Glutamatergic neuron (in vitro differentiated cells): ENCODE measurements at regions not wholly inside any gene's neighbourhood (a gene's known extent, or its start where the extent isn't known, plus 50 kb on each side); places are given as distances from the start of the nearest gene placed in this dataset.
"Not testable (repeated sequence)": the region's sequence is repeated elsewhere in the genome, so short reads cannot be mapped to it uniquely, and the experiment has no call there.

ENCODE experiments used
- DNase-seq: peaks from one replicate; pipeline ENCODE4 v3.0.0; 2022
- H3K27ac Mint-ChIP-seq: one replicate; pipeline ENCODE4 v1.8.0; 2020; ENCODE audit warnings: mild to moderate bottlenecking, mixed read lengths, inconsistent platforms; ENCODE audit not compliant: unreplicated experiment
- H3K27me3 Mint-ChIP-seq: one replicate; pipeline ENCODE4 v1.8.0; 2020; ENCODE audit warnings: mild to moderate bottlenecking, moderate library complexity, mixed read lengths, inconsistent platforms; ENCODE audit not compliant: unreplicated experiment
- H3K36me3 Mint-ChIP-seq: one replicate; pipeline ENCODE4 v1.8.0; 2020; ENCODE audit warnings: mild to moderate bottlenecking, mixed read lengths, inconsistent platforms; ENCODE audit not compliant: unreplicated experiment
- H3K4me1 Mint-ChIP-seq: one replicate; pipeline ENCODE4 v1.8.0; 2020; ENCODE audit warnings: mild to moderate bottlenecking, low read depth, mixed read lengths, inconsistent platforms; ENCODE audit not compliant: unreplicated experiment
- H3K4me3 Mint-ChIP-seq: one replicate; pipeline ENCODE4 v1.8.0; 2020; ENCODE audit warnings: mild to moderate bottlenecking, mixed read lengths, inconsistent platforms; ENCODE audit not compliant: unreplicated experiment
- H3K9me3 Mint-ChIP-seq: one replicate; pipeline ENCODE4 v1.8.0; 2020; ENCODE audit warnings: mild to moderate bottlenecking, moderate library complexity, mixed read lengths, inconsistent platforms; ENCODE audit not compliant: unreplicated experiment
- CTCF ChIP-seq: fragments of 200-600 bp; sonication (generic); IDR thresholded peaks from one replicate; pipeline ENCODE4 v1.5.0; 2021; ENCODE audit not compliant: partially characterized antibody, unreplicated experiment

- not testable (repeated sequence) for H3K4me1 Mint-ChIP-seq
Measured at GRCh38 chr9:65454034-65454433, 169.0 kb upstream of the FOXD4L5 start.

DNA sequence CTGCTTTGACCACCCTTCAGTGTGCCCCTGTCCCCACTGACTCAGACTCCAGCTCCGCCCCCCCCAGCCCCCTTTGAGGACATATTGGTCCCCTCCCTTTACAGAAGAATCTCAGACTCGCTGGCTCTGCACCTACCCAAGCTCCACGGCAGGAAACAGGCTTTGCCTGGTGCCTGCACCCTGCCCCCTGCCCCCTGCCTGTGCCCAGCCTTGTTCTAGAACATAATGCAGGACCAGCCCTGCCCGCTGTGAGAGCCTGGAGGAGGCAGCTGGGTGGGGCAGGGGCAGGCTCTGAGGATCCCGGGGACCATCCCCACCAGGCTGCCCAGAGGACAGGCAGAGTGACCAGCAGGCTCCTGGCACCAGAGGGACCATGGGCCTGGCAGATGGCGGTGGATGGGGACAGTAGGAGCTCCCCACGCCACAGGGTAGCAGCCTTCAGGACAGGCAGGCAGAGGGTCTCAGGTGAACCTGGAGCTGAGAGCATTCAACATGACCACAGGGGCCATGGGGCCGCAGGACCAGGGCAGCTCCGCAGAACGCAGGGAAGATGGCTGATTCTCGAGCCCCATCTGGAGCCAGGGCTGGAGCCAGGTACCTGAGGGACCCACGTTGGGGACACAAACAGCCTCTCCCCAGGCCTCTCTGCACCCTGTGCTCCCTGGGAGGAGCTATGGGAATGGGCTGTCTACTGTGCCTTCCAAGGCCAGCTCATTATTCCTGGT lies 165.0 kb upstream of the FOXD4L5 start:
- not testable (repeated sequence) for DNase-seq, H3K4me1 Mint-ChIP-seq, H3K27ac Mint-ChIP-seq, H3K4me3 Mint-ChIP-seq, H3K36me3 Mint-ChIP-seq
- Mint-ChIP-seq H3K9me3 (peaks cover 26% of the 10 kb centered on the region), H3K27me3 (peaks cover 19% of the 10 kb centered on the region)

More at GRCh38 chr9:65454034-65454433, 169.0 kb upstream of the FOXD4L5 start:
- H3K36me3 Mint-ChIP-seq, H3K4me3 Mint-ChIP-seq, DNase-seq, H3K27ac Mint-ChIP-seq: not testable (repeated sequence)
- peaks cover 27% of the 10 kb centered on the region for H3K9me3 Mint-ChIP-seq
- H3K27me3 Mint-ChIP-seq = peaks cover 24% of the 10 kb centered on the region

GRCh38 chr9:65449423-65449822 lies 164.4 kb upstream of the FOXD4L5 start:
- Mint-ChIP-seq H3K4me1 (no peaks in the 10 kb centered on the region), H3K36me3 (peaks cover 4% of the 10 kb centered on the region), H3K27me3 (peaks cover 18% of the 10 kb centered on the region), H3K27ac (no peak overlapping the region), H3K9me3 (peaks cover 25% of the 10 kb centered on the region), H3K4me3 (no peak overlapping the region)
- no peak for TF ChIP-seq CTCF
- no peak for DNase-seq

DNA sequence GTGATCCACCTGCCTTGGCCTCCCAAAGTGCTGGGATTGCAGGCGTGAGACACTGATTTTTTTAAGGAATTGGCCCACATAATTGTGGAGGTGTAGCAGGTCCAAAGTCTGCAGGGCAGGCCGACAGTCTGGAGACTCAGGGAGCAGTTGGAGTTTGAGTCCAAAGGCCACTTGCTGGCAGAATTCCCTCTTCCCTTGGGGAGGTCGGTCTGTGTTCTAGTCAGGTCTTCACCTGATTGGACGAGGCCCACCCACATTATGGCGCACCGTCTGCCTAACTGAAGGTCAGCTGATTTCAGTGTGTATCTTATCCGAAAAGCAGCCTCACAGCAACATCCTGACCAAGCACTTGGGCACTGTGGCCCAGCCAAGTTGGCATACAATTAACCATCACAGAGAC lies 162.1 kb upstream of the FOXD4L5 start:
- peaks cover 17% of the 10 kb centered on the region for H3K9me3 Mint-ChIP-seq
- not testable (repeated sequence) for H3K4me1 Mint-ChIP-seq, H3K27me3 Mint-ChIP-seq, H3K4me3 Mint-ChIP-seq, DNase-seq, H3K27ac Mint-ChIP-seq
- peaks cover 11% of the 10 kb centered on the region for H3K36me3 Mint-ChIP-seq

DNA sequence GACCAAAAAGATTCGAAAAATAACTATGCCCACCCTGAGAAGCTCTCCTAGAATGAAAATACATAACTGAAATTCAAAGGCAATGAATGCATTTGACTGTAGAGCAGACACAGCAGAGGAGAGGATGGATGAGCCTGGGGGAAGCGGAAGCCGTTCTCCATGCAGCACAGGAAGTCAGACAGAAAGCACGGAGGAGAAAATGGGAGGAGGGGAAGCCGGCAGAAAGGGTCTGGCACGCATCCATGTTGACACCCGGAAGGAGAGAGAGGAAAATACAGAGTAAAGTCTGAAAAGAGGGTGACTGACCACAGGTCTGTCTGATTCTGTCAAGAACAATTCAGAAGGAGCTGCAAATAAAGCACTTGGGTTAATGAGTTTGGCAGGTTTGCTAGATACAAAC lies 161.0 kb upstream of the FOXD4L5 start:
- not testable (repeated sequence) for H3K4me3 Mint-ChIP-seq, H3K27ac Mint-ChIP-seq, DNase-seq, H3K27me3 Mint-ChIP-seq, H3K4me1 Mint-ChIP-seq
- peaks cover 11% of the 10 kb centered on the region for H3K36me3 Mint-ChIP-seq
- peaks cover 13% of the 10 kb centered on the region for H3K9me3 Mint-ChIP-seq

DNA sequence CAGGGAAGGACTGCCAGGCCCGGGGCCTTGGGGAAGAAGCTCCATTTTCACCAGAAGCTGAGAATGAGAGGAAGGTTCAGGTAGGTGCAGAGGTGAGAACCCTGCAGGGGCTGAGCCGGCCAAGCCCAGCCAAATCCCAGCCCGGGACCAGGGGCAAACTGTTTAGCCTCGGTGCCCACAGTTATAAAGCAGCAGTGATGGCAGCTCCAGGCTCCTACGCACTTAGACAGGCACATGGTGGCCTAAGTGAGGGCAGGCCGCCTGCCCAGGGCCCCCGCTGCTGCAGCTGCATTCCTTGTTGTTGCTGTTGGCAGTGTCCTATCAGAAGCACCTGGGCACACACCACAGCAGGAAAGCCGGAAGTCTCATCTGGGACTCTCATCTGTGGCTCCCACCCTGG lies 159.9 kb upstream of the FOXD4L5 start:
- peaks cover 11% of the 10 kb centered on the region for H3K36me3 Mint-ChIP-seq
- H3K9me3 Mint-ChIP-seq = peaks cover 13% of the 10 kb centered on the region

GRCh38 chr9:65442116-65442515 lies 157.1 kb upstream of the FOXD4L5 start:
- H3K4me3 Mint-ChIP-seq, H3K27me3 Mint-ChIP-seq, DNase-seq, H3K27ac Mint-ChIP-seq, H3K4me1 Mint-ChIP-seq: not testable (repeated sequence)
- Mint-ChIP-seq H3K9me3 (peaks cover 16% of the 10 kb centered on the region), H3K36me3 (peaks cover 16% of the 10 kb centered on the region)

More for the DNA sequence above, 159.9 kb upstream of the FOXD4L5 start:
- H3K27me3 Mint-ChIP-seq = peaks cover 3% of the 10 kb centered on the region
- no peak for TF ChIP-seq CTCF
- H3K27ac Mint-ChIP-seq = no peak overlapping the region
- H3K4me3 Mint-ChIP-seq = no peak overlapping the region
- H3K4me1 Mint-ChIP-seq = no peaks in the 10 kb centered on the region
- DNase-seq = no peak

DNA sequence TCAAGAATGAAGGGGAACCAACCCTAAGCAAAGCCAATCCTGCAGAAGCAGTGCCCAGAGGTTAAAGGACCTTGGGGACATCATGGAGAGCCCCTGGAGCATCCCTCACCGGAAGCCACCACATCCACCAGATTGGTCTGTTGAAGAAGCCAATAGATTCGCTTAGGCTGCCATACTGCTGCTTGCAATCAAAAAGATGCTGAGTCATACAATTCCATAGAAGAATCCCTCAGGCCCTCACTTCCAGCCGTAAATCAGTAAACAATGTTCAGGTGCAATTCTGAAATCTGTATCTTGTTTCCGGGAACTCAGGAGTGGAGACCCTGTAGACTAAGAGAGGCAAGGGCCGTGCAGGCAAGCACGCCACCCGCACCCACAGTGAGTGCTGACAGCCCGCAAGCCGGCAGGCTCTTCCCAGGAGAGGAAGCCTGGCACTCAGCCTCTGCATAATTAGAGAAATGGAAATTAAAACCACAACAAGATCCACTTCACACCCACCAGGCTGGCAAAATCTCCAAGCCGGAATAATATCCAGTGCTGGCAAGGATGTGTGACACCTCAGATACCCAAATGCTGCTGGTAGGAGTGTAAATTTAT lies 156.4 kb upstream of the FOXD4L5 start:
- Mint-ChIP-seq H3K9me3 (peaks cover 21% of the 10 kb centered on the region), H3K36me3 (peaks cover 16% of the 10 kb centered on the region)
- H3K4me1 Mint-ChIP-seq, H3K27me3 Mint-ChIP-seq, H3K4me3 Mint-ChIP-seq, H3K27ac Mint-ChIP-seq, DNase-seq: not testable (repeated sequence)
